ENCODE measurements at regions not wholly inside any gene's neighbourhood (a gene's known extent, or its start where the extent isn't known, plus 50 kb on each side); places are given as distances from the start of the nearest gene placed in this dataset.

- Histone ChIP-seq H3K9me3 (no peaks in the 10 kb centered on the region), H3K27ac (no peak overlapping the region), H3K36me3 (no peaks in the 10 kb centered on the region), H3K4me1 (no peaks in the 10 kb centered on the region), H3K27me3 (no peaks in the 10 kb centered on the region), H3K4me3 (no peak overlapping the region)
- intact Hi-C loops (cut with DNase I): no loop called here
- no peak for DNase-seq (ENCODE audit: extremely low spot score in 2 of 2)
- TF ChIP-seq POLR2A (IDR thresholded peaks at IDR 0.05): no peak
- no peak for TF ChIP-seq POLR2AphosphoS5 (IDR thresholded peaks at IDR 0.05; ENCODE audit: insufficient read depth in 1 of 2, low read depth in 1 of 2)
- TF ChIP-seq CTCF (IDR thresholded peaks at IDR 0.05): no peak
These were observed 125.6 kb upstream of the TACR1 start for GRCh38 chr2:75324861-75325284.

DNA sequence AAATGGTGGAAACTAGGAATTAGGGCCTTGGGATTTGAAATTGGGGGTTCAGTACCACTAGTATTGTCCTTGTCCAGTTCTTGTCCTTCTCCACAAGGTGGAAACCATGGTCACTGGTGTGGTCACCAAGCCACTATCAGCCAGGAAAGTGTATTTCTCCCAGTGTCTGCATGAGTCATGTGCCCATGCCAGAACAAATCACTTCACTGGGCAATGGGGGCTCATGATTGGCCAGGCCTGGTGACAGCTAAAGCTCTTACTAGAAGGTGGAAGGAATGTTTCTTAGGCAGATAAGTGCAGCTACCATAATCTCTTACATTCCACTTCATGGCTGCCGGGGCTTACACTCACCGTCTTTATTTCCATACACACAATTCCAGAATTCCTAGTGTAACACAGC is 124.8 kb upstream of the TACR1 start:
- Histone ChIP-seq H3K4me1 (no peaks in the 10 kb centered on the region), H3K9me3 (no peaks in the 10 kb centered on the region), H3K27ac (no peak overlapping the region), H3K27me3 (no peaks in the 10 kb centered on the region), H3K36me3 (no peaks in the 10 kb centered on the region), H3K4me3 (no peak overlapping the region)
- intact Hi-C loops (cut with DNase I): no loop called here
- TF ChIP-seq POLR2AphosphoS5 (IDR thresholded peaks at IDR 0.05; ENCODE audit: insufficient read depth in 1 of 2, low read depth in 1 of 2): no peak
- TF ChIP-seq POLR2A (IDR thresholded peaks at IDR 0.05): no peak
- TF ChIP-seq CTCF (IDR thresholded peaks at IDR 0.05): no peak
- no peak for DNase-seq (ENCODE audit: extremely low spot score in 2 of 2)

DNA sequence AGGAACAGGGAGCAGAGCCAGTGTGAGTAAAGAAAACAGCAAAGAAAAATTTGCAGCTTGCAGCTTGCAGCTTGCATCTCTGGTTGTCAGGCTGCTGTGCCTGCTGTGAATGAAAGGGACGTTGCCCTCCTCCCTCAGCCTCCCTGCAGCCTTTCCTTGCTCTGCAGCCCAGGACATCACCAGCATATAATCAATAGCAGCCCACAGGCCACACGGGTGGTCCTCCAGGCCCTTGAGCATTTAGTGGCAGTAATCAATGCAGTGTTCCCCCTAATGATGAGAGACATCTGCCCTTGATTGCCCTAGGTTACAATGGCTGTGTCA is 122.2 kb upstream of the TACR1 start:
- H3K4me3 ChIP-seq: no peak overlapping the region
- H3K36me3 ChIP-seq: no peaks in the 10 kb centered on the region
- no peak overlapping the region for H3K27ac ChIP-seq
- no peaks in the 10 kb centered on the region for H3K4me1 ChIP-seq
- intact Hi-C loops (cut with DNase I): no loop called here
- H3K27me3 ChIP-seq: no peaks in the 10 kb centered on the region
- no peaks in the 10 kb centered on the region for H3K9me3 ChIP-seq
- no peak for TF ChIP-seq POLR2AphosphoS5 (IDR thresholded peaks at IDR 0.05; ENCODE audit: insufficient read depth in 1 of 2, low read depth in 1 of 2)
- no peak for TF ChIP-seq POLR2A (IDR thresholded peaks at IDR 0.05)
- no peak for TF ChIP-seq CTCF (IDR thresholded peaks at IDR 0.05)
- DNase-seq (ENCODE audit: extremely low spot score in 2 of 2): no peak

GRCh38 chr2:75320898-75321598 is 121.7 kb upstream of the TACR1 start:
- H3K4me1 ChIP-seq: no peaks in the 10 kb centered on the region
- no peaks in the 10 kb centered on the region for H3K27me3 ChIP-seq
- H3K9me3 ChIP-seq: no peaks in the 10 kb centered on the region
- H3K27ac ChIP-seq: no peak overlapping the region
- intact Hi-C loops (cut with DNase I): no loop called here
- DNase-seq (ENCODE audit: extremely low spot score in 2 of 2): no peak
- no peak for TF ChIP-seq POLR2AphosphoS5 (IDR thresholded peaks at IDR 0.05; ENCODE audit: insufficient read depth in 1 of 2, low read depth in 1 of 2)
- TF ChIP-seq CTCF (IDR thresholded peaks at IDR 0.05): no peak
- TF ChIP-seq POLR2A (IDR thresholded peaks at IDR 0.05): no peak
- H3K4me3 ChIP-seq: no peak overlapping the region
- H3K36me3 ChIP-seq: no peaks in the 10 kb centered on the region

GRCh38 chr2:75319951-75320350 is 120.6 kb upstream of the TACR1 start:
- intact Hi-C loops (cut with DNase I): no loop called here

More at GRCh38 chr2:75319951-75320350, 120.6 kb upstream of the TACR1 start:
- no peaks in the 10 kb centered on the region for H3K4me1 ChIP-seq
- no peak for DNase-seq (ENCODE audit: extremely low spot score in 2 of 2)
- no peaks in the 10 kb centered on the region for H3K36me3 ChIP-seq
- no peak overlapping the region for H3K27ac ChIP-seq
- TF ChIP-seq CTCF (IDR thresholded peaks at IDR 0.05) (no peak), POLR2A (IDR thresholded peaks at IDR 0.05) (no peak), POLR2AphosphoS5 (IDR thresholded peaks at IDR 0.05; ENCODE audit: insufficient read depth in 1 of 2, low read depth in 1 of 2) (no peak)
- H3K4me3 ChIP-seq: no peak overlapping the region
- no peaks in the 10 kb centered on the region for H3K27me3 ChIP-seq
- no peaks in the 10 kb centered on the region for H3K9me3 ChIP-seq

All from vagina (tissue), 2 donors.